Hematopoietic multipotent progenitor cell treated with erythropoietin and hydrocortisone succinate and interleukin-3 and kit ligand, for 15 days (in vitro differentiated cells): ENCODE measurements at regions not wholly inside any gene's neighbourhood (a gene's known extent, or its start where the extent isn't known, plus 50 kb on each side); places are given as distances from the start of the nearest gene placed in this dataset.

Experiments used
- DNase-seq: peaks from one replicate; pipeline ENCODE4 v3.0.0-alpha.2; 2015; ENCODE audit warnings: low spot score

DNA sequence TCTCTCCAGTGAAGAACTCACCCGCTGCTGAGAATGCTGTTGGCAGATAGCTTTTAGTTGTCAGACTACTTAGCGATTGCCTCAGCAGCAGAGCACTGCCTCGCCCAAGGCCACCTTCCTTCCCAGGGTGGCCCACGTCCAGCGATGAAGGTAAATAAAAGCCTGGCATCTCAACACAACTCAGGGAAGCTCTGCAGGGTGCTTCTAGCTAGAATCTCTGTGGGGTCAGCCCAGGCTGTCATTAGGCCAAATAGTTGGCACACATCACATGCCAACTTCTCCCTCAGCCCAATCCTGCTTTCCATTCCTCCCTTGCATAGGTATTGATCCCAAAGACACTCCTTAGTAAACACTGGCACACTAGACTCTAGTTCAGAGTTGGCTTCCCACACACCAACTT, 368.1 kb upstream of the TMTC1 start:
- DNase-seq = no peak

- no peak for DNase-seq
Observed at GRCh38 chr12:30146561-30146960, 362.8 kb upstream of the TMTC1 start.

GRCh38 chr12:30145684-30146032, 361.9 kb upstream of the TMTC1 start:
- no peak for DNase-seq

DNA sequence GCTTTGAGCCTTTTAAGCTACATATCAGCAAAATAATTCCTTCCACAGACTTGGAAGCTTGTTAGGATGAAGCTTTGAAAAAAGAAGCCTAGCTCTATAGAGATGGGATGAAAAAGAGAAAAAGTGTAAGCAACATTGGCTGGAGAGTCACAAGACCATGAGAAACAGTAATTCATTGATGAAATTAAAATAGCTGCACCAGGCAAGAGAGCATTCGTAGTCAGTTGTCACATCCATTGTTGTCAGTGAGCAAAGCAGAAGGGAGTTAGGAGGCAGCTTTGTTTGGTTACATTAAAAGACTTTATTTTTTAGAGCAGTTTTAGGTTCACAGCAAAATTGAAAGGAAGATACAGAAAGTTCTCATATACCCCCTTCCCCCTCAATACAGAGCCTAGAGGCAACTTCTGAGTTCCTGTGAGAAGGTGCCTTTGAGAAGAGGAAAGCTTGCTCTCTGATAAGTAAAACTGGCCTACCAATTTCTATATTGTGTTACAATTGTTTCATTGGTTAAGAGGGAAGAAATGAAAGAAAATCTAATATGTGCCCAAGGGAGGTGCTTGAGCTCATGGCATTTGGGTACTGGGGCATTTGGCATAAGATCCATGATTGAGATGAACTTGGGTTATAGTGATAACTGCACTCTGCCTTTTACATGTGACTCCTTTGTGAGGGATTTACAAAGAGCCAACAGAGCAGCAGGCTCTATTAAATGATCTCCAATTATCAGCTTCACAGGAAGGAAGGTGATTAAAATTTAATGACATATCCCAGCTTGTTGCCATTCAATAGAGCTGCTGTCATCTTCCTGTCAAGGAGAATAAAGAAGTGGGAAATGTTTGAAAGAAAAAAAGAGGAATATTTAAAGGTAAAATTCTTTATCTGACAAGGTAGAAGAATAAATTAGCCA, 361.3 kb upstream of the TMTC1 start:
- no peak for DNase-seq

DNA sequence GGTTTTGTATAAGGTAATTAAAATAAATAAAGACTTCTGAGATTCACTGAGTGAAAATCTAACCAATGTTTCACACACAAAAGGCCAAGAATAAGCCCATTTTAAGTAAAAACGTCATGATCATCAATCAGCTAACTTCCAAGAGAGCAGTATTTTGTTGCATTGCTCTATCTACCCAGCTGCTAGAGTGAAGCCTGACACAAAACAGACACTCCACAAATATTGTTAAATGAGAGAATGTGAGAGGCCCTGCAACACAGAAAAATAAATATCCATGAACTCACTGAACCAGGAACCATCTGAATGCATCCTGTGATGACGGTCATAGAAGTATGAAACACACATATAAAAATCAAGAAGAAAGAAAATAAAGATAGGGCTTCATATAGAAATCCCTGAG, 358.6 kb upstream of the TMTC1 start:
- no peak for DNase-seq

DNA sequence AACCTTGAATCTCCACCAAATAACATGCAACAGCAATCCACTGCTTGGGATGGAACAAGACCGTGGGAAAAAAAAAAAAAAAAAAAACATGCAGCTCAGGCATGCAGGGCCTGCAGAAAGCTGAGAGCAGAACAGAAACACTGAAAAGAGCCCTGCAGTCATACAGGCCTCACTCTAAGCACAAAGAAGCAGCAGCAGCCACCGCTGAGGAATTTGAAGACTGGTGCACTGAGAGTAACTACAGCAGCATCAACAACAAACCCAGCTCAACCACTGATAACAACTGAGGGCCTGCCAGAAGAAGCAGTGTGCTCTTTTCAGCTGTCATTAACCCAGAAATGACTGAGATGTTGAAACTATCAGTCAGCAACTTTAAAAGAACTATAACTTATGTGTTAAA, 354.7 kb upstream of the TMTC1 start:
- no peak for DNase-seq

DNA sequence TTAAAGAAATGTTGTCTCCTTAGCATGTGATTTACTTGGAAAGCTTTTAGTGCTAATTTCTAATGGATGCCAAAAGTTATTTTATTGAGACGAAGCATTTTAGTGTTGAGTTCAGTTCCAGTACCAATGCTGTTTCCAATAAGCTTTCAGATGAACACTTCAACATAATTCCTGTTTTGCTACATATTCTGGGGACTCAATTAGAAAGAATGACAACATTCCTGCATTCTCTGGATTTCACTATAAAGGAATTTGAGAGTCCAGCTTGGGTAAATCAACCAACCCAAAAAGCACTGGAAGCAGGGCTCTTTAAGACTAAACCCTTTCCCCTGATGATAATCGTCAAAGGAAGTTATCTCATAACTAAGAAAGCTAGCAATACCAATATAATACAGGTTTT, 353.0 kb upstream of the TMTC1 start:
- no peak for DNase-seq

GRCh38 chr12:30135776-30136175, 352.0 kb upstream of the TMTC1 start:
- no peak for DNase-seq

DNA sequence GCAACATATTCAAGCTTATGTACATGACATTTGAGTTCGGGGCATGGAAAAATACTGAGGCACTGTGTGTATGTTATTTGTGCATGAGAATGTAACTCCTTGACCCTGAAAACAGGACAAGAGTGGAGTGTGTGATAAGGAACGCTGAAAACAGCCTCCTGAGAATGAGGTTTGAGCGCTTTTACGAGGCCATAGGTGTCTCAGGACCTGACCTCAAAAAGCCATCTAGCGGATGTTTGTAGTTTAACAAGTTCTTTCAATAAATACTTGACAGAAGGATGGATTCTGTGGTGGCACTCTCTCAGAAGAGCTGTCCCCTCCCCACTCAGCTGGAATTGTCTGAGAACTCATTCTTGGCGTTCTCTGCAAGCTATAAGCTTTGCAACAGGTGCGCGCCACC, 350.5 kb upstream of the TMTC1 start:
- DNase-seq = no peak

DNA sequence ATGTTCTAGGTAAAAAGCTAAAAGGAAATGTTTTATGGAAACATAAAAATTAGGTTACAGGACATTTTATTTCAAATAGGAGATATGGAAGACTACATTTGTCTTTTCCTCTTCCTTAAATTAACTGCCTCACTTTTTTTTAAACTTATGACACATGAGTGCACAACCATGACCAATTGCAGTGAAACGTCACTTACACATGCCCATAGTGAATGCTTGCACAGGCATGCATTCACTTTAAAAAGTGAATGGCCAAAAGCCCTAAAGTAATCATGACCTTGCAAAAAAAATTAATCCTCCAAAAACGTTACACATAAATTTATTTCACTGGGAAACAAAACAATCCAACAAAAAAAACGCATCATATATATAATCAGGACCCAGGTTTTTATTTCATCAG, 343.2 kb upstream of the TMTC1 start:
- no peak for DNase-seq

DNA sequence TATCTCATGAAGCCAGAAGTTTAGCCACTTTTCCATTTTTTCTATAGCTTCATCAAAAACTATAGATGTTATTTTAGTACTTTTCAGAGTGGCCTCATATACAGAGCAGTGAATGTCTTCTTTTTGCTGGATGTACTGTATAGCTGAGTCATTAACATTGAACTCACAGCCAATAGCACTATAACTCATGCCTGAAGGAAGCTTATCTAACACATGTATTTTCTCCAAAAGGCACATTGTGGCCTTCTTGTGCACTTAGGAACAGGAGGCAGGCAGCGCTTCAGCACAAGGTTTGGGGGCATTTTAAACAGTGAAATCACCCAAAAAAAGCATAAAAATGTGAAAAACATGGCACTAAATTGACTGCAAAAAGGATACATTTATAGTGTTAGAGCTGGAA, 336.8 kb upstream of the TMTC1 start:
- DNase-seq = no peak

- DNase-seq = no peak
Observed at GRCh38 chr12:30117483-30117882, 333.7 kb upstream of the TMTC1 start.

- no peak for DNase-seq
Observed at GRCh38 chr12:30111719-30112118, 328.0 kb upstream of the TMTC1 start.

- DNase-seq = no peak
Observed at GRCh38 chr12:30110958-30111586, 327.3 kb upstream of the TMTC1 start.

GRCh38 chr12:30110498-30110897, 326.8 kb upstream of the TMTC1 start:
- no peak for DNase-seq

DNA sequence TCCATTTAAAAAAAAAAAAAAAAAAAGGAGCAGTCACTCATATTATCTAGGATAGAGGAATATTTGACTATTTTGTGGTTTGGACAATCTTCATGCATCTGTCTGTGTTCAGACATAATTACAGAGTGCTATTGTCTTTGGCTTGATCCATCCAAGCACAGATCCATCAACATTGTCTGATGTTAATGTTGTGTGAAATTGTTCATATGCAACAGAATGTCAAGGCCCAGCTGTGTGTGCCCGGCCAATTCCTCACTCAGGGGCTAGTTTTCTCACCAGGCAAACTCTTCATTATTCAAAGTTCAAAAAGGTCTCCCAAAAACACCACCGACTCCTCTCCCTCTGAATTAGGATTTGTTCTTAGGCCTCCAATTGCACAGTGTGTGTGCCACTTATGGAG, 324.9 kb upstream of the TMTC1 start:
- DNase-seq = no peak

- no peak for DNase-seq
Observed at GRCh38 chr12:30106204-30106965, 322.6 kb upstream of the TMTC1 start.

DNA sequence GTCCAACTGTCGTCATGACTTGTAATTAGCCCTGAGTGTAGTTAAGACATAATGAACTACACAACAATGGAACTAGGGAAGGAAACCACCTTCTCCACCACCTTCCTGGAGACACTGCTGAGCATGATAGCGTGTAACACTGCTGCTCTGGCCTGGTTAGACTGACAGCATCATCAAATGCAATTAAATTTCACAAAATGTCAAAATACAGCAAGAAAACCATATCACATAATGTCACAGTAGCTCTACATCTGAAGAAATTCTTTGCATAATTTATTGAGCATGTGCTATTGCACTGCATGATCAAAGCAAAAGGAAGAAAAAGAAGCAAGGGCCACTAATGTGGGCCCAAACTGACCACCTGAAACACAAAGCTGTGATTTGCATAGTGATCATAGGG, 321.8 kb upstream of the TMTC1 start:
- no peak for DNase-seq

GRCh38 chr12:30104971-30105370, 321.2 kb upstream of the TMTC1 start:
- DNase-seq = no peak

DNA sequence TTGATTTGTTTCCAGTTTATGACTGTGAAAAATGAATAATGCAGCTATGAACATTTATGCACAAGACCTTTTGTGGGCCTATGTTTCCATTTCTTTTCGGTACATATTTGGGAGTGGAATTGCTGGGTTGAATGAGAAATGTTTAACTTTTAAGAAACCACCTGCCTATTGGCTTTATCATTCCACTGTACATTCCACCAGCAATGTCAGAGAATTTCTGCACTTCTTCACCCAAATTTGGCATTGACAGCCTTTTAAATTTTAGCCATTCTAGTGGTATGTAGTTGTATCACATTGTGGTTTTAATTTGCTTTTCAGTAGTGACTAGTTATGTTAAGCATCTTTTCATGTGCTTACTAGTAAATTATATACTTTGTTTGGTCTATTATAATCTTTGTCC, 317.0 kb upstream of the TMTC1 start:
- DNase-seq = no peak

DNA sequence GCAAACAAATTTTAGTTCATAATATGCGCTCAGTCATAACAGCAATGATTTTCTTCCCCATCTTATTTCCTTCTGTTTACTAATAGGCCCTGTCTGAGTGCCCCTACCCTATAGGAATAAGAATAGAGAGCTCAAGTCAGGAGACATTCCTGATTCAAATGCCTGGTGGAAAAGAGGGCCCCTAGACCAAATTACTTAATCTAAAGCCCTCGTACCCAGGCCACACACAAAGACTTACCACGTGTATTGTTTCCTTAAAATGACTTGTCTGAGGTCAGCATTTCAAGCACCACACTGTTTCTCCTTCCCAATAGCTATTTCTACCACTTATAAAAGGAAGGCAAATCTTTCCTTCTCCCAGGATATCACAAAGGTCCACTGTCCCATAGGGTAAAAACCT, 314.9 kb upstream of the TMTC1 start:
- DNase-seq = no peak

- DNase-seq = no peak
Observed at GRCh38 chr12:30095511-30095910, 311.8 kb upstream of the TMTC1 start.

- DNase-seq = no peak
Observed at GRCh38 chr12:30092983-30093617, 309.4 kb upstream of the TMTC1 start.
